Memory B cell (primary cell): ENCODE measurements at regions not wholly inside any gene's neighbourhood (a gene's known extent, or its start where the extent isn't known, plus 50 kb on each side); places are given as distances from the start of the nearest gene placed in this dataset.
A peak's percentile ranks its signal among the peaks of the same experiment; 100 is the strongest.
"Not testable (repeated sequence)": the region's sequence is repeated elsewhere in the genome, so short reads cannot be mapped to it uniquely, and the experiment has no call there.

Experiments
- ATAC-seq: fragments of 150-1000 bp; cut with Tn5 transposase; 2 replicates; pipeline ENCODE4 v1.10.0; 2021; ENCODE audit warnings: low read depth, mild to moderate bottlenecking, moderate library complexity
- DNase-seq, 2 donors: peaks; one replicate each; pipeline ENCODE4 v3.0.0; 2022; ENCODE audit warnings: low spot score in 2 of 2
- H3K27ac Mint-ChIP-seq: one replicate; pipeline ENCODE4 v1.8.0; 2022; ENCODE audit warnings: mild to moderate bottlenecking, moderate library complexity, mixed read lengths
- H3K27me3 Mint-ChIP-seq: one replicate; pipeline ENCODE4 v1.8.0; 2022; ENCODE audit warnings: mixed read lengths
- H3K36me3 Mint-ChIP-seq: one replicate; pipeline ENCODE4 v1.8.0; 2022; ENCODE audit warnings: mild to moderate bottlenecking, mixed read lengths
- H3K4me1 Mint-ChIP-seq: one replicate; pipeline ENCODE4 v1.8.0; 2022; ENCODE audit warnings: mixed read lengths
- H3K4me3 Mint-ChIP-seq: one replicate; pipeline ENCODE4 v1.8.0; 2022; ENCODE audit warnings: mild to moderate bottlenecking, moderate library complexity, mixed read lengths
- H3K9me3 Mint-ChIP-seq: one replicate; pipeline ENCODE4 v1.8.0; 2022; ENCODE audit warnings: mixed read lengths

GRCh38 chr5:87788416-87788815 lies 375.7 kb upstream of the CCNH start:
- ATAC-seq (no peak), DNase-seq (no peak)
- Mint-ChIP-seq H3K4me3 (no peak overlapping the region), H3K27me3 (peaks cover 2% of the 10 kb centered on the region), H3K9me3 (no peaks in the 10 kb centered on the region), H3K36me3 (no peaks in the 10 kb centered on the region), H3K27ac (no peak overlapping the region), H3K4me1 (no peaks in the 10 kb centered on the region)

- Mint-ChIP-seq H3K9me3 (no peaks in the 10 kb centered on the region), H3K4me3 (no peak overlapping the region), H3K27me3 (peaks cover 2% of the 10 kb centered on the region), H3K27ac (no peak overlapping the region), H3K4me1 (no peaks in the 10 kb centered on the region), H3K36me3 (no peaks in the 10 kb centered on the region)
- DNase-seq (no peak), ATAC-seq (no peak)
Observed at GRCh38 chr5:87787625-87788256, 375.0 kb upstream of the CCNH start.

DNA sequence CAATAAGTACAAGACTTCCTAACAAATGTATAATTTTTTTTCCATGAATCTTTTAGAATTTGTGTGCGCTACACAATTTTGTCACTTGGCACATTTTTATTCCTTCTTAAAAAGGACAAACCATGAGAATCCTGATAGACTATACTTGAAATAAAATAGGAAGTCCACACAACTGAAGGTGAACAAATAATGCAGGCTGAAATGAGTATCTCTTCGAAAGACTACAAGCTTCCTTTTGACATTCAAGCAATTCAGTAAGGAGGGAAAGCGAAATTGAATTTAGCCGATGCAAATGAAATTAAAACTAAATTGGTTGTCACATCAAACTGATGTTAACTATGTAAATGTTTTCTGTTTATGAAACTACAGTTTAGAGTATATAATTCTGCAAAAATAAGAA lies 374.4 kb upstream of the CCNH start:
- DNase-seq (no peak), ATAC-seq (no peak)
- H3K4me1 Mint-ChIP-seq, result no peaks in the 10 kb centered on the region
- H3K9me3 Mint-ChIP-seq, result no peaks in the 10 kb centered on the region
- peaks cover 2% of the 10 kb centered on the region for H3K27me3 Mint-ChIP-seq
- no peaks in the 10 kb centered on the region for H3K36me3 Mint-ChIP-seq
- H3K4me3 Mint-ChIP-seq, result no peak overlapping the region
- no peak overlapping the region for H3K27ac Mint-ChIP-seq

GRCh38 chr5:87786471-87786870 lies 373.7 kb upstream of the CCNH start:
- no peak overlapping the region for H3K4me3 Mint-ChIP-seq
- H3K36me3 Mint-ChIP-seq, result no peaks in the 10 kb centered on the region
- no peak overlapping the region for H3K27ac Mint-ChIP-seq
- no peaks in the 10 kb centered on the region for H3K4me1 Mint-ChIP-seq
- no peaks in the 10 kb centered on the region for H3K9me3 Mint-ChIP-seq
- H3K27me3 Mint-ChIP-seq, result peaks cover 2% of the 10 kb centered on the region
- ATAC-seq (no peak), DNase-seq (no peak)

- no peak overlapping the region for H3K27ac Mint-ChIP-seq
- no peaks in the 10 kb centered on the region for H3K36me3 Mint-ChIP-seq
- DNase-seq (no peak), ATAC-seq (no peak)
- H3K4me1 Mint-ChIP-seq, result no peaks in the 10 kb centered on the region
- peaks cover 4% of the 10 kb centered on the region for H3K27me3 Mint-ChIP-seq
- no peak overlapping the region for H3K4me3 Mint-ChIP-seq
- no peaks in the 10 kb centered on the region for H3K9me3 Mint-ChIP-seq
Observed at GRCh38 chr5:87785554-87786335, 373.0 kb upstream of the CCNH start.

GRCh38 chr5:87784879-87785495 lies 372.3 kb upstream of the CCNH start:
- Mint-ChIP-seq H3K27ac (no peak overlapping the region), H3K4me3 (no peak overlapping the region), H3K27me3 (peaks cover 5% of the 10 kb centered on the region), H3K9me3 (no peaks in the 10 kb centered on the region), H3K36me3 (no peaks in the 10 kb centered on the region), H3K4me1 (no peaks in the 10 kb centered on the region)
- no peak for DNase-seq
- no peak for ATAC-seq

DNA sequence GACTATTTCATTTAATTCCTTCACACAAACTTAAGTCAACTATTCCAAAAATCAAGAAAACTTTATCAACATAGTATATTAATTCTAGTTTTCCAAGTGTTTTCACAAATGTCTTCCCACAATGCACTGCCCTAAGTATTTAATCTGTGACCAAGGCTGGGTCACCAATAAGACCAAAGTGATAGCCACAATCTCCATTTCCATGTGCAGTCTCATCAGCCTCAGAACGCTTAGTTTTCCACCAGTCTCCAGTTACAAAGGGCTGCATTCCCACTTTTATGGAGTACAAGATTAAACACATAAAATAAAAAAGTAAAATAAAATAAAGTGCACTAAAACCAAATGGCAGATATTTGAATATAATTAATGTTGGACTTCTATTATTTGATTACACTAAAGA lies 371.6 kb upstream of the CCNH start:
- ATAC-seq (no peak), DNase-seq (no peak)
- peaks cover 5% of the 10 kb centered on the region for H3K27me3 Mint-ChIP-seq
- no peak overlapping the region for H3K27ac Mint-ChIP-seq
- H3K4me3 Mint-ChIP-seq, result no peak overlapping the region
- H3K9me3 Mint-ChIP-seq, result no peaks in the 10 kb centered on the region
- H3K4me1 Mint-ChIP-seq, result no peaks in the 10 kb centered on the region
- no peaks in the 10 kb centered on the region for H3K36me3 Mint-ChIP-seq

- Mint-ChIP-seq H3K4me3 (no peak overlapping the region), H3K27ac (no peak overlapping the region), H3K27me3 (peaks cover 3% of the 10 kb centered on the region), H3K9me3 (no peaks in the 10 kb centered on the region), H3K36me3 (no peaks in the 10 kb centered on the region), H3K4me1 (no peaks in the 10 kb centered on the region)
- ATAC-seq, result no peak
- DNase-seq, result no peak
Observed at GRCh38 chr5:87782916-87783315, 370.2 kb upstream of the CCNH start.

DNA sequence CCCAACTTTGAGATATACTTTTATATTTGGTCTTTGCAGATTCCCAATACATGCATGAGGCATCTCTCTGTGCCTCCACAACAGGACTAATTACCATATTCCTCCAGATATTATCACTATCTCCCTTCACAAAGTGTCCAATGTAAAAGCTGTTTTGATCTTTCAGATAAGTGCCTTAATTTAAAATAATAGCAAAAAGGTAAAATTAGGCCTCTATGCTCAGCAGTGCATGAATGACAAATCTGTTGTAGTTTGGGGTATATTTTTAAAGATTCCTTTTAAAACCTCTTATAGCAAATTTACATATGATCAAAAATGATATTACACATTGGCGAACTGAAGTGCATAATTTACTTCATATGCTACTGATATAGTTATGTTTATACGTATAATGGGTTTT lies 369.2 kb upstream of the CCNH start:
- no peak overlapping the region for H3K27ac Mint-ChIP-seq
- H3K27me3 Mint-ChIP-seq, result peaks cover 3% of the 10 kb centered on the region

DNA sequence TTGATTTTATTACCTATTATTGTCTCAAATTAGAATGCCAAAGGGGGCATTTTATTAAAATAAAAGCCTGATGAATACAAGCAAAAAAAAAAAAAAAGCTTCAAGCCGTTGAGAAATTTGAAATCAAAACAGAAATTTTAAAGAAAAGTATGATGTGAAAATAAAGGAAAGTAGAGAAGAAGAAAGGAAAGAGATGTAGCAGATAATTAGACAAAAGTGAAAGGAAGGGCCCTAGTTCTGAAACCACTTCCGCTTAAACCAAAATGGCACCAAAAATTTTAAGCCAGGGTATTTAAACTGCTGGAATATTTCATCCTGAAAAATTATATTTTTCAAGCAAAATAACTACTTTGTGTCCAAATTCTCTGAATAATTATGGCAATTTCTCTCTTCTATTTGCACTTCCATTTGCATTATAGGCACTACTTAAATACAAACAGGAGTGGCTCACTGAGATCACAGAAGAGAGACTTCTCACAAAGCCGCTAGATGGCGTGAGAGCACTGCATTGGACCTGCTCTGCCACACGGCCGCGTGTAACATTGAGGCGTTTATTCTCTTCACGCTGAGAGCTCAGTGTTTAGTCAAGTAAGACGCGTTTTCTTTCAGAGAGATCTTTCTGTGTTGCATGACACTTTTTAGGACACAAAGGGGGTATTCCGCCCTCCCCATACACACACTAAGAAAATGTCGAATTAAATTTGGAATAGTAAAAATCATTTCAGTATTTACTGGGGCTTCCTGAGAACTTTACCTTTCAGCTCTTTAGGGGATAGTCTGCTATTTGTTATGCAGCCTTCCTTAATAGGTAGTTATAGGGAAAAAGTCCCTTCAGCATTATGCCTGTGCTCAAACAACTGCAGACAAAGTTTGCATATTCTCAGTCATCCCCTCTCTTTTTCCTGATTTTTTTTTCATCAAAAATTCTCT lies 368.4 kb upstream of the CCNH start:
- H3K36me3 Mint-ChIP-seq, result no peaks in the 10 kb centered on the region
- DNase-seq (peak; percentile 58 to 67), ATAC-seq (peak; percentile 99)
- H3K4me1 Mint-ChIP-seq, result no peaks in the 10 kb centered on the region
- H3K27me3 Mint-ChIP-seq, result peaks cover 3% of the 10 kb centered on the region
- H3K4me3 Mint-ChIP-seq, result no peak overlapping the region
- H3K27ac Mint-ChIP-seq, result no peak overlapping the region
- no peaks in the 10 kb centered on the region for H3K9me3 Mint-ChIP-seq

More for the DNA sequence above, 369.2 kb upstream of the CCNH start:
- Mint-ChIP-seq H3K4me3 (no peak overlapping the region), H3K36me3 (no peaks in the 10 kb centered on the region), H3K9me3 (no peaks in the 10 kb centered on the region), H3K4me1 (no peaks in the 10 kb centered on the region)
- ATAC-seq, result no peak
- no peak for DNase-seq

- no peaks in the 10 kb centered on the region for H3K4me1 Mint-ChIP-seq
- no peaks in the 10 kb centered on the region for H3K9me3 Mint-ChIP-seq
- no peak for DNase-seq
- no peak overlapping the region for H3K27ac Mint-ChIP-seq
- H3K4me3 Mint-ChIP-seq, result no peak overlapping the region
- ATAC-seq, result no peak
- peaks cover 8% of the 10 kb centered on the region for H3K27me3 Mint-ChIP-seq
- no peaks in the 10 kb centered on the region for H3K36me3 Mint-ChIP-seq
Observed at GRCh38 chr5:87778876-87779275, 366.1 kb upstream of the CCNH start.

GRCh38 chr5:87777877-87778276 lies 365.1 kb upstream of the CCNH start:
- Mint-ChIP-seq H3K9me3 (no peaks in the 10 kb centered on the region), H3K27ac (no peak overlapping the region), H3K4me3 (no peak overlapping the region), H3K4me1 (no peaks in the 10 kb centered on the region), H3K36me3 (no peaks in the 10 kb centered on the region), H3K27me3 (peaks cover 9% of the 10 kb centered on the region)
- no peak for ATAC-seq
- DNase-seq, result no peak

- Mint-ChIP-seq H3K36me3 (no peaks in the 10 kb centered on the region), H3K4me1 (no peaks in the 10 kb centered on the region), H3K4me3 (no peak overlapping the region), H3K27ac (no peak overlapping the region), H3K9me3 (no peaks in the 10 kb centered on the region), H3K27me3 (peaks cover 9% of the 10 kb centered on the region)
- ATAC-seq (no peak), DNase-seq (no peak)
Observed at GRCh38 chr5:87776785-87777184, 364.1 kb upstream of the CCNH start.

DNA sequence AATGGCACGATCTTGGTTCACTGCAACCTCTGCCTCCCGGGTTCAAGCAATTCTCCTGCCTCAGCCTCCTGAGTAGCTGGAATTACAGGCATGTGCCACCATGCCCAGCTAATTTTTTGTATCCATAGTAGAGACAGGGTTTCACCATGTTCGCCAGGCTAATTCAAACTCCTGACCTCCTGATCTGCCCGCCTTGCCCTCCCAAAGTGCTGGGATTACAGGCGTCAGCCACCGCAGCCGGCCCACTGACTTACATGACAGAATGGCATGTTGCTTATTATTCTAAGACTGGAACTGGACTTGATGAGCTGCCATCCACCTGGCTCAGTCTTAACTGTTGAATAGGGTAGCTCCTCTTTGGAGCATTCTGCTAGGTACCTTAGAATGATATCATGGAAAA lies 363.6 kb upstream of the CCNH start:
- not testable (repeated sequence) for H3K27me3 Mint-ChIP-seq, H3K36me3 Mint-ChIP-seq, H3K27ac Mint-ChIP-seq, ATAC-seq, H3K9me3 Mint-ChIP-seq, DNase-seq, H3K4me3 Mint-ChIP-seq, H3K4me1 Mint-ChIP-seq
